CD4-positive, alpha-beta T cell treated with Interleukin-2 at 100 ng/mL for 4 hours (primary cell): ENCODE measurements at regions not wholly inside any gene's neighbourhood (a gene's known extent, or its start where the extent isn't known, plus 50 kb on each side); places are given as distances from the start of the nearest gene placed in this dataset.
"Not testable (repeated sequence)": the region's sequence is repeated elsewhere in the genome, so short reads cannot be mapped to it uniquely, and the experiment has no call there.

ENCODE experiments used
- DNase-seq: peaks from one replicate; pipeline ENCODE4 v3.0.0-alpha.2; 2020; ENCODE audit warnings: low spot score

GRCh38 chr7:34487391-34488115 is 170.5 kb upstream of the NPSR1 start:
- no peak for DNase-seq

GRCh38 chr7:34488766-34489165 is 169.3 kb upstream of the NPSR1 start:
- no peak for DNase-seq

GRCh38 chr7:34491899-34492298 is 166.1 kb upstream of the NPSR1 start:
- DNase-seq = no peak

GRCh38 chr7:34493752-34494151 is 164.3 kb upstream of the NPSR1 start:
- no peak for DNase-seq

DNA sequence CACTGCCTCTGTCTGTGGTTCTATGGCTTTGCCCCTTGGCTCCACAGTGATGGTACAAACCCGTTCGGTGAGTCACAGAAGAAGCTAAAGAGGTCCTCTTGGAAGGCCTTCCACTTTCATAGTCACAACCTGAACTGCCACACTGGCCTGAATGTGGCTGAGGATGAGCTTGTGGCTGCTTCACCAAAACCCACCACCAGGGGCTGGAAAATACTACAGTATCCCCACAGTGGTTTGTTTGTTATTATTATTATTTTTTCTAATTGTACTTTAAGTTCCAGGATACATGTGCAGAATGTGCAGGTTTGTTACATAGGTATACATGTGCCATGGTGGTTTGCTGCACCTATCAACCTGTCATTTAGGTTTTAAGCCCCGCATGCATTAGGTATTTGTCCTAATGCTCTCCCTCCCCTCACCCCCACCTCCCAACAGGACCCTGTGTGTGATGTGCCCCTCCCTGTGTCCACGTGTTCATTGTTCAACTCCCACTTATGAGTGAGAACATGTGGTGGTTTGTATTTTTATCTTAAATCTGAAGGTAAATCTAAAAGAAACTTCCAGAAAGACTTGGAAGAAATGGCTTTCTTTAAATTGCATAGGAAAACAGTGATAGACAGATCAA is 160.8 kb upstream of the NPSR1 start:
- no peak for DNase-seq

DNA sequence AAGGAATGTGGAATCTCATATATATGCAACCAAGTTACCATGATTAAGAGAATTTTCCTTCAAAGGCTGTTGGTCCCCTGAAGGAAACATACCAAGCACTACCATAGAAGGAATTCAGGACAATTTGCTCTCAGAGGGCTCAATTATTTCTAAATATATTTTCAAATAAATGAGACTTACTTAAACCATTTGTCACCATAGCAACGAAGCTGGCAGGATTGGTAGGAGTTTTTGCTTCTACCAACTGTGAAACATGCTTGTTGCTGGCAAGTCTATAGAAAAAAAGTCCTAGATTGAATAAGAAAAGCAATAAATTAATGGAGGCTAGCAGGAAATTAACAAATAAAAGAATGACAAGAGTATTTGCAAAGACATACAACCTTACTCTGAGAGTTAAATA is 156.9 kb upstream of the NPSR1 start:
- DNase-seq = no peak

GRCh38 chr7:34507191-34507590 is 150.8 kb upstream of the NPSR1 start:
- DNase-seq = no peak

GRCh38 chr7:34523226-34523918 is 134.6 kb upstream of the NPSR1 start:
- DNase-seq = no peak

- no peak for DNase-seq
Measured at GRCh38 chr7:34530259-34530658, 127.8 kb upstream of the NPSR1 start.

DNA sequence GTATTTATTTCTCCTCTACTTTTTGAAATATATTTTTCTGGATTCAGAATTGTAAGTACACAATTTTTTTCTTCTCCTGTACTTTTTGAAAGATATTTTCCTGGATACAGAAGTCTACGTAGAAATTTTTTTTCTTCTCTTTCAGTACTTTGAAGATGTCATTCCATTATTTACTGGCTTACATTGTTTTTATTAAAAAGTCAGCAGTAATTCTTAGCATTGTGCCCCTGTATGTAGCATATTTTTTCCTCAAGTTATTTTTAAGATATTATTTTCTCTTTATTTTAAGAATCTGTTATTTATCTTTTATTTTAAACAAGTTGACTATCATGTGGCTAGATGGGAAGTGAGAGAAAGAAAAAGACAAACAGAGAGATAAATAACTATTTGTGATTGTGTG is 119.0 kb upstream of the NPSR1 start:
- DNase-seq = no peak

DNA sequence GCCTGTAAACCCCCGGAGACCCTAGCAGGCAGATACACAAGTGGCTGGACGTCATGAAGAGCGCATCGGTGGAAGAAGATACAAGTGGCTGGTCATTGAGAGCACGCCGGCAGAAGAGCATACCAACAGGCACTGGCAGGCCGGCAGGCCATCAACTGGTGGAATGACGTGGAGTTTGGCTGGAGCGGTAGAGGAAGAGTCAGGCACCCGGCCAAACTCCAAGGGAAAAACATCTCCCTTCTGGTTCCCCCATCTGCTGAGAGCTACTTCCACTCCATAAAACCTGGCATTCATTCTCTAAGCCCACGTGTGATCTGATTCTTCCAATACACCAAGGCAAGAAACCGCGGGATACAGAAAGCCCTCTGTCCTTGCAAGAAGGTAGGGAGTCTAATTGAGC is 113.4 kb upstream of the NPSR1 start:
- no peak for DNase-seq

DNA sequence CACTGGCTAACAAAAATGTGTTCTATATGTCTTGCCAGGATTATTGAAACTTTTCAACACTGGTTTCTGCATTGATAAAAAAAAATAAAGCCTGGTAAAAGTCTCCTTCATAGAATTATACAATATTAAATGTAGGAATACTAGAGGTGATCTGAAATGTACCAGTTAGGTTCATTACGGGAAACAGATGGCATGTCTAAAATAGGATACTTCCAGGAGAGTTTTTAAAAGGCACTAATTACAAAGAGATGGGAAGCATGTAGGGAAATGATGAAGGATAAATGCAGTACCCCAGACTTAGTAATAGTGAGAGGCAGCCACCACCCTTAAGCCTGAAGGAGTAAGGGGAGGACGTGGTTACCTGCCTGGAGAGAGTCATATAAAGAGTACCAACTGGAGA is 107.0 kb upstream of the NPSR1 start:
- no peak for DNase-seq

DNA sequence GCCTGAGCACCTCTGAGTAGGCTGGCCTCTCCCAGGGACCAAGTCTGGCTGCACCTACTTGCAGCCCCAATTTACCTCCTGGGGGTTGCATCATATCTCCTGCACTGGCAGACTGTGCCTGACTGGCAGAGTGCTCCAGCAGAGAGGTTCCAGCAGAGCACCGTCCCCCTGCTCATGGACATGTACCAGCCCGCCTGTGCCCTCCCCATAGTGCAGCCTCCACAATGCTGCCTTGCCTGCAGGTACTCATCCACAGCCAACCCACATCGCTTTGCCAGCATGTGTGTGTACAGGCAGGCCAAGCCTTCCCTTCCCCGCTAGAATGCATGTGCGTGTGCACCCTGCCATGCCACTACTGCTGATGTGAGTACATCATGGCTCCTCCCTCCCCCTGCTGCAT is 105.5 kb upstream of the NPSR1 start:
- no peak for DNase-seq

DNA sequence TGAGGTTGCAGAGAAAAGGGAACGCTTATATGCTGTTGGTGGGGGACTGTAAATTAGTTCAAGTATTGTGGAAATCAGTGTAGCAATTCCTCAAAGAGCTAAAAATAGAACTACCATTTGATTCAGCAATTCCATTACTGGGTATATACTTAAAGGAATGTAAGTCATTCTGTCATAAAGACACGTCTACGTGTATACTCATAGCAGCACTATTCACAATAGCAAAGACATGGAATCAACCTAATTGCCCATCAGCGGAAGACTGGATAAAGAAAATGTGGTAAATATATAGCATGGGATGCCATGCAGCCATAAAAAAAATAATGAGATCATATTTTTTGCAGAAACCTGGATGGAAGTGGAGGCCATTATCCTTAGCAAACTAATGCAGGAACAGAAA is 100.0 kb upstream of the NPSR1 start:
- DNase-seq = no peak

- DNase-seq = no peak
Measured at GRCh38 chr7:34564091-34564490, 93.9 kb upstream of the NPSR1 start.

DNA sequence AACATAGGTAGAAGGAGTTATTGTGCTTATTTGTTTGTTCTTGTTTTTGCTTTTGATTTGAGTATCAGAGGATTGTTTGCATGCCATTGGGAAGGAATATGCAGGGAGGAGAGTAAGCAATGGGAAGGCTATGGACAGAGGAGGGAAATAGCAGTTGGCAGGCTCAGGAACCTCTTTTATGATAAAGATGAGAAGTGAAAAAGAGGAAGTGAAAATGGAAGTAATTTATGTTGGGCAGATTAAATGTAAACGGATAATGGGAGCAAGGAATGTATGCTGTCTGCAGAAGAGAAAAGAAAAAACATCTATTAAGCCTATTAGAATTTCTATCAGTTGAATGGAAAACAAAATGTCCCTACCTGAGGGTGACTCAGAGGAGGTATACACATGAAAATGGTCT is 90.1 kb upstream of the NPSR1 start:
- no peak for DNase-seq

GRCh38 chr7:34569975-34570699 is 87.9 kb upstream of the NPSR1 start:
- no peak for DNase-seq

GRCh38 chr7:34575006-34575405 is 83.0 kb upstream of the NPSR1 start:
- no peak for DNase-seq

GRCh38 chr7:34577934-34578333 is 80.1 kb upstream of the NPSR1 start:
- not testable (repeated sequence) for DNase-seq

DNA sequence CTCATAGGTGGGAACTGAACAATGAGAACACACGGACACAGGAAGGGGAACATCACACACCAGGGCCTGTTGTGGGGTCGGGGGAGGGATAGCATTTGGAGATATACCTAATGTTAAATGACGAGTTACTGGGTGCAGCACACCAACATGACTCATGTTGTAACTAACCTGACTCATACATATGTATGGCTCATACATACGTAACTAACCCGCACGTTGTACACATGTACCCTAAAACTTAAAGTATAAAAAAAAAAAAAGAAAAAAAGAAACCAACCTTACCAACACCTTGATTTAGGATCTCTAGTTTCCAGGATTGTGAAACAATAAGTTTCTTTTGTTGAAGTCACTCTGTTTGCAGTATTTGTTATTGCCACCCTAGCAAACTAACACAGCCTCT is 76.3 kb upstream of the NPSR1 start:
- not testable (repeated sequence) for DNase-seq

DNA sequence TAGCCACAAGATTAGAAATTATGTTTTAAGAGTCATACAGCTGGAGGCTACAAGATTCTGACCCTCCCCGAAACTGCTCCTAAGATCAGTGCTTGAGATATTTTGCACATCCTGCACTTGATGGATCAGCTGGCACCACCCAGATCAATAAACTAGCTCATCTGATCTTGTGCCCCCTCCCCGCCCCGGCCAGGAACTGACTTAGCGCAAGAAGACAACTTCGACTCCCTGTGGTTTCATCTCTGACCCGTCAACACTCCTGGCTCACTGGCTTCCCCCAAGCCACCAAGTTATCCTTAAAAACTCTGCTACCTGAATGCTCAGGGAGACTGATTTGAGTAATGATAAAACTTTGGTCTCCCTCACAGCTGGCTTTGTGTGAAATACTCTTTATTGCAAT is 73.5 kb upstream of the NPSR1 start:
- no peak for DNase-seq

GRCh38 chr7:34596887-34597286 is 61.1 kb upstream of the NPSR1 start:
- no peak for DNase-seq
